Natural killer cell (primary cell): ENCODE measurements at regions not wholly inside any gene's neighbourhood (a gene's known extent, or its start where the extent isn't known, plus 50 kb on each side); places are given as distances from the start of the nearest gene placed in this dataset.

ENCODE experiments used
- ATAC-seq, 3 donors: fragments of 150-1000 bp in 2 of 3; fragments of 200-7000 bp in 1 of 3; cut with Tn5 transposase; 1 replicate in 1 of 3; 2 replicates in 2 of 3; pipeline ENCODE4 v1.10.0; 2021; ENCODE audit warnings: mild to moderate bottlenecking in 2 of 3, moderate library complexity in 2 of 3
- DNase-seq, 2 donors: peaks; one replicate each; pipeline versions ENCODE4 v3.0.0 to v3.0.0-alpha.2; 2013 to 2021; ENCODE audit warnings: mixed read lengths in 1 of 2
- H3K27ac ChIP-seq: one replicate; pipeline ENCODE4 v1.5.1; 2013; ENCODE audit warnings: mild to moderate bottlenecking, low read length
- H3K27me3 ChIP-seq: one replicate; pipeline ENCODE4 v1.6.1; 2013; ENCODE audit warnings: low read length; ENCODE audit not compliant: control insufficient read depth, insufficient read depth
- H3K36me3 ChIP-seq: one replicate; pipeline ENCODE4 v1.6.1; 2013; ENCODE audit warnings: low read length; ENCODE audit not compliant: control insufficient read depth, insufficient read depth
- H3K4me1 ChIP-seq: one replicate; pipeline ENCODE4 v1.6.1; 2013; ENCODE audit warnings: low read length; ENCODE audit not compliant: control insufficient read depth, insufficient read depth
- H3K4me3 ChIP-seq: one replicate; pipeline ENCODE4 v1.5.1; 2013; ENCODE audit warnings: low read length
- H3K9me3 ChIP-seq: one replicate; pipeline ENCODE4 v1.6.1; 2013; ENCODE audit warnings: low read length; ENCODE audit not compliant: control insufficient read depth, insufficient read depth
- H3K27ac Mint-ChIP-seq, 2 donors: one replicate each; pipeline ENCODE4 v1.8.0; 2022; ENCODE audit warnings: mild to moderate bottlenecking in 2 of 2, mixed read lengths in 2 of 2, moderate library complexity in 1 of 2
- H3K27me3 Mint-ChIP-seq, 2 donors: one replicate each; pipeline ENCODE4 v1.8.0; 2022; ENCODE audit warnings: low read depth in 2 of 2, mixed read lengths in 2 of 2
- H3K36me3 Mint-ChIP-seq: one replicate; pipeline ENCODE4 v1.8.0; 2022; ENCODE audit warnings: mixed read lengths
- H3K4me1 Mint-ChIP-seq, 2 donors: one replicate each; pipeline ENCODE4 v1.8.0; 2022; ENCODE audit warnings: mixed read lengths in 2 of 2
- H3K4me3 Mint-ChIP-seq: one replicate; pipeline ENCODE4 v1.8.0; 2022; ENCODE audit warnings: mild to moderate bottlenecking, moderate library complexity, mixed read lengths
- H3K9me3 Mint-ChIP-seq, 2 donors: one replicate each; pipeline ENCODE4 v1.8.0; 2022; ENCODE audit warnings: mixed read lengths in 2 of 2
- CTCF ChIP-seq: fragments of 200-600 bp; IDR thresholded peaks from one replicate; pipeline ENCODE4 v1.8.0; 2022; ENCODE audit warnings: antibody characterized with exemption
- WGBS: methylation state at CpG from one replicate; pipeline ENCODE4 v1.1.7; 2013; ENCODE audit warnings: missing lambda C conversion rate; ENCODE audit not compliant: insufficient coverage; 5-methylcytosine and 5-hydroxymethylcytosine counted together
- intact Hi-C: fragments of 100-400 bp; cut with micrococcal nuclease; formaldehyde crosslinking; loops from one replicate; pipeline ENCODE4 v1.14.2; 2022

- H3K27ac ChIP-seq: no peak overlapping the region
Measured at GRCh38 chr21:27584256-27584655, 617.4 kb upstream of the ADAMTS5 start.

GRCh38 chr21:27582948-27583430, 616.1 kb upstream of the ADAMTS5 start:
- WGBS: 86% methylated on average over 2 of the region's 3 CpGs
- Histone ChIP-seq H3K27me3 (no peaks in the 10 kb centered on the region), H3K4me1 (no peaks in the 10 kb centered on the region), H3K4me3 (no peak overlapping the region), H3K36me3 (no peaks in the 10 kb centered on the region), H3K27ac (no peak overlapping the region), H3K9me3 (no peaks in the 10 kb centered on the region)
- no peak for TF ChIP-seq CTCF
- no peaks in the 10 kb centered on the region for H3K4me1 Mint-ChIP-seq
- no peaks in the 10 kb centered on the region for H3K27me3 Mint-ChIP-seq
- DNase-seq (no peak), ATAC-seq (no peak)
- no peak overlapping the region for H3K27ac Mint-ChIP-seq
- no peaks in the 10 kb centered on the region for H3K36me3 Mint-ChIP-seq
- H3K9me3 Mint-ChIP-seq: peaks cover 0 to 2% of the 10 kb centered on the region in 2 donors
- no peak overlapping the region for H3K4me3 Mint-ChIP-seq
- intact Hi-C loops: no loop called here

More at GRCh38 chr21:27584256-27584655, 617.4 kb upstream of the ADAMTS5 start:
- no peak for TF ChIP-seq CTCF
- Mint-ChIP-seq H3K27me3 (no peaks in the 10 kb centered on the region), H3K36me3 (no peaks in the 10 kb centered on the region), H3K4me3 (no peak overlapping the region), H3K9me3 (peaks cover 3 to 4% of the 10 kb centered on the region in 2 donors), H3K27ac (no peak overlapping the region), H3K4me1 (no peaks in the 10 kb centered on the region)
- Histone ChIP-seq H3K27me3 (no peaks in the 10 kb centered on the region), H3K4me3 (no peak overlapping the region), H3K36me3 (no peaks in the 10 kb centered on the region), H3K4me1 (no peaks in the 10 kb centered on the region), H3K9me3 (no peaks in the 10 kb centered on the region)
- intact Hi-C loops: no loop called here
- 50% methylated on average over 1 of the region's 1 CpG for WGBS
- no peak for DNase-seq
- ATAC-seq: no peak

GRCh38 chr21:27582246-27582947, 615.5 kb upstream of the ADAMTS5 start:
- intact Hi-C loops: no loop called here
- Histone ChIP-seq H3K27me3 (no peaks in the 10 kb centered on the region), H3K27ac (no peak overlapping the region), H3K9me3 (no peaks in the 10 kb centered on the region), H3K4me1 (no peaks in the 10 kb centered on the region), H3K36me3 (no peaks in the 10 kb centered on the region), H3K4me3 (no peak overlapping the region)
- Mint-ChIP-seq H3K27ac (no peak overlapping the region), H3K9me3 (peaks cover 0 to 2% of the 10 kb centered on the region in 2 donors), H3K4me1 (no peaks in the 10 kb centered on the region), H3K4me3 (no peak overlapping the region), H3K36me3 (no peaks in the 10 kb centered on the region), H3K27me3 (no peaks in the 10 kb centered on the region)
- 80% methylated on average over 2 of the region's 2 CpGs for WGBS
- TF ChIP-seq CTCF: no peak
- ATAC-seq: no peak
- DNase-seq: no peak

- H3K4me3 Mint-ChIP-seq: no peak overlapping the region
- no peak for DNase-seq
- peaks cover 0 to 2% of the 10 kb centered on the region in 2 donors for H3K9me3 Mint-ChIP-seq
- H3K27ac Mint-ChIP-seq: no peak overlapping the region
- intact Hi-C loops: no loop called here
- Histone ChIP-seq H3K4me1 (no peaks in the 10 kb centered on the region), H3K27me3 (no peaks in the 10 kb centered on the region), H3K36me3 (no peaks in the 10 kb centered on the region), H3K9me3 (no peaks in the 10 kb centered on the region), H3K4me3 (no peak overlapping the region), H3K27ac (no peak overlapping the region)
- H3K27me3 Mint-ChIP-seq: no peaks in the 10 kb centered on the region
- TF ChIP-seq CTCF: no peak
- H3K36me3 Mint-ChIP-seq: no peaks in the 10 kb centered on the region
- ATAC-seq: no peak
- H3K4me1 Mint-ChIP-seq: no peaks in the 10 kb centered on the region
- WGBS: no CpG with 5 or more reads among the region's 4 CpGs
Measured at GRCh38 chr21:27581168-27581567, 614.3 kb upstream of the ADAMTS5 start.
